WTC11 (cell line): ENCODE measurements at regions not wholly inside any gene's neighbourhood (a gene's known extent, or its start where the extent isn't known, plus 50 kb on each side); places are given as distances from the start of the nearest gene placed in this dataset.

Experiments
- ATAC-seq: fragments of 200-7000 bp; cut with Tn5 transposase; 2 replicates; pipeline ENCODE4 v1.10.0; 2021; ENCODE audit warnings: mild to moderate bottlenecking, moderate library complexity
- CTCF ChIA-PET: fragments of 300-600 bp; sonication (Branson Sonifier 250); formaldehyde crosslinking; loops from one replicate; lab custom pipeline; 2021; ENCODE audit warnings: antibody characterized with exemption; lab: Charles Lee
- POLR2A ChIA-PET: fragments of 350-600 bp; sonication (Branson Sonifier 250); formaldehyde crosslinking; loops from one replicate; lab custom pipeline; 2021; ENCODE audit warnings: antibody characterized with exemption; lab: Charles Lee
- DNase-seq: peaks from one replicate; pipeline ENCODE4 v3.0.0; 2021; ENCODE audit warnings: low spot score
- H3K27ac Mint-ChIP-seq: 2 replicates; pipeline ENCODE4 v1.8.0; 2021; ENCODE audit warnings: mixed read lengths
- H3K27me3 Mint-ChIP-seq: 2 replicates; pipeline ENCODE4 v1.8.0; 2021; ENCODE audit warnings: low read depth, mild to moderate bottlenecking, moderate library complexity, mixed read lengths
- H3K36me3 Mint-ChIP-seq: 2 replicates; pipeline ENCODE4 v1.8.0; 2021; ENCODE audit warnings: mixed read lengths
- H3K4me1 Mint-ChIP-seq: 2 replicates; pipeline ENCODE4 v1.8.0; 2022; ENCODE audit warnings: mixed read lengths
- H3K4me3 Mint-ChIP-seq: 2 replicates; pipeline ENCODE4 v1.8.0; 2021; ENCODE audit warnings: mild to moderate bottlenecking, moderate library complexity, mixed read lengths
- H3K9me3 Mint-ChIP-seq: 2 replicates; pipeline ENCODE4 v1.8.0; 2021; ENCODE audit warnings: mixed read lengths
- FOXP1 ChIP-seq: sonication (generic); formaldehyde crosslinking; IDR thresholded peaks from 2 replicates; pipeline ENCODE4 v1.8.0; 2022; ENCODE audit warnings: missing genetic modification reagents, mild to moderate bottlenecking, moderate library complexity, borderline replicate concordance
- IRF1 ChIP-seq: sonication (generic); formaldehyde crosslinking; IDR thresholded peaks from 2 replicates; pipeline ENCODE4 v1.8.0; 2023; ENCODE audit warnings: missing genetic modification reagents
- NR2C2 ChIP-seq: sonication (generic); formaldehyde crosslinking; IDR thresholded peaks from 2 replicates; pipeline ENCODE4 v1.8.0; 2022; ENCODE audit warnings: mild to moderate bottlenecking, missing genetic modification reagents
- PRDM15 ChIP-seq: sonication (generic); formaldehyde crosslinking; IDR thresholded peaks from 2 replicates; pipeline ENCODE4 v1.8.0; 2022; ENCODE audit warnings: missing genetic modification reagents
- RELA ChIP-seq: sonication (generic); formaldehyde crosslinking; IDR thresholded peaks from 2 replicates; pipeline ENCODE4 v1.8.1; 2022; ENCODE audit warnings: missing genetic modification reagents, mild to moderate bottlenecking, borderline replicate concordance
- ZNF219 ChIP-seq: sonication (generic); formaldehyde crosslinking; IDR thresholded peaks from 2 replicates; pipeline ENCODE4 v1.8.0; 2023; ENCODE audit warnings: missing genetic modification reagents, mild to moderate bottlenecking, borderline replicate concordance
- ZNF423 ChIP-seq: fragments of 250-450 bp; sonication (Bioruptor Pico); IDR thresholded peaks from 2 replicates; pipeline ENCODE4 v2.1.2; 2022; ENCODE audit warnings: mild to moderate bottlenecking, moderate library complexity
- ZNF512 ChIP-seq: sonication (generic); formaldehyde crosslinking; IDR thresholded peaks from 2 replicates; pipeline ENCODE4 v1.8.1; 2022; ENCODE audit warnings: missing genetic modification reagents, borderline replicate concordance
- TF ChIP-seq, protein P1 (sequence below): sonication (generic); formaldehyde crosslinking; IDR thresholded peaks from 2 replicates; pipeline ENCODE4 v1.8.0; 2022; ENCODE audit warnings: mild to moderate bottlenecking, missing genetic modification reagents
- TF ChIP-seq, protein P2 (sequence below): sonication (generic); formaldehyde crosslinking; IDR thresholded peaks from 2 replicates; pipeline ENCODE4 v1.8.1; 2022; ENCODE audit warnings: low read depth, mild to moderate bottlenecking, moderate library complexity, missing genetic modification reagents, borderline replicate concordance
- TF ChIP-seq, protein P3 (sequence below): sonication (generic); formaldehyde crosslinking; IDR thresholded peaks from 2 replicates; pipeline ENCODE4 v1.8.1; 2022; ENCODE audit warnings: low read depth, missing genetic modification reagents, borderline replicate concordance

DNA sequence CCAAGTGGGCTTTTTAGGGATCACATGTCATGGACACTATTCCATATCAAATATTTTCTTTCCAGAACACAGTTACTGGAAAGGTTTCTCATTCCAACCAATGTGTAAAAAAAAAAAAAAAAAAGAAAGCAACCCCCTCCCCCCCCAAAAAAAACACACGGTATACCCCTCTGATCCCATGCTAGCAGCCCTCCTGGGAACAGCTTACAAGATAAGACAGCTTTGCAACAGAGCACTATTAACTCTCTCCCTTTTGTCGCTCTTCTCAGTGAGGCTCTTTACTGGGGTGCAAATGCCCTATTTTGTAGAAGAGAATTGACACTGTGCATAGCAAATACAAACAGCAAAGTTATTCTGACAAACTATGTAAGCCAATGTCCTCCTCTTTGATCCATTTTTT is 161.2 kb downstream of the NTMT2 start:
- Mint-ChIP-seq H3K36me3 (no peaks in the 10 kb centered on the region), H3K4me1 (no peaks in the 10 kb centered on the region), H3K27ac (no peak overlapping the region), H3K4me3 (no peak overlapping the region), H3K27me3 (0 out of 2 replicates have a peak, but pooled peaks cover 4% of the 10 kb centered on the region), H3K9me3 (no peaks in the 10 kb centered on the region)
- ATAC-seq (no peak), DNase-seq (no peak)
- TF ChIP-seq, protein P1, sequence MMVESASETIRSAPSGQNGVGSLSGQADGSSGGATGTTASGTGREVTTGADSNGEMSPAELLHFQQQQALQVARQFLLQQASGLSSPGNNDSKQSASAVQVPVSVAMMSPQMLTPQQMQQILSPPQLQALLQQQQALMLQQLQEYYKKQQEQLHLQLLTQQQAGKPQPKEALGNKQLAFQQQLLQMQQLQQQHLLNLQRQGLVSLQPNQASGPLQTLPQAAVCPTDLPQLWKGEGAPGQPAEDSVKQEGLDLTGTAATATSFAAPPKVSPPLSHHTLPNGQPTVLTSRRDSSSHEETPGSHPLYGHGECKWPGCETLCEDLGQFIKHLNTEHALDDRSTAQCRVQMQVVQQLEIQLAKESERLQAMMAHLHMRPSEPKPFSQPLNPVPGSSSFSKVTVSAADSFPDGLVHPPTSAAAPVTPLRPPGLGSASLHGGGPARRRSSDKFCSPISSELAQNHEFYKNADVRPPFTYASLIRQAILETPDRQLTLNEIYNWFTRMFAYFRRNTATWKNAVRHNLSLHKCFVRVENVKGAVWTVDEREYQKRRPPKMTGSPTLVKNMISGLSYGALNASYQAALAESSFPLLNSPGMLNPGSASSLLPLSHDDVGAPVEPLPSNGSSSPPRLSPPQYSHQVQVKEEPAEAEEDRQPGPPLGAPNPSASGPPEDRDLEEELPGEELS = no peak
- no peak for TF ChIP-seq NR2C2 (CRISPR knock-in tag)
- no peak for TF ChIP-seq PRDM15 (CRISPR knock-in tag)
- ChIA-PET POLR2A (no interaction called here), CTCF (no interaction called here)

DNA sequence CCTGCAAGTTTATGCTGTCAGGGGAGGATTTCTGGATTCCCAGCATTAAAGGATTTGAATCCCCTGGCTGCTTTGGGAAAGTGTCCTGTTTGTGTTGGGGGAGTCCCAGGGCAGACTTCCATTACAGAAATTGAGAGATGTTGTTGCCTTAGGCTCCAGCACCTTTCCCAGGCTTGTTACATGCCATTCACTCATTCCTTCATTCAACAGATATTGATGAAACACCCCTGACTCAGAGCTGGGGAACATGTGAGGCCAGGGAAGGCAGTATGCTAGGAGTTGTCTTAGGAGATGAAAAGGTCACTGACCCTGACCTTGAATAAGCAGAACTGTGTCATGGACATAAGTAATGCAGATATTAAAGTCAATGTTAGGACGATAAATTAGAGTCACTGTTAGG is 161.7 kb downstream of the NTMT2 start:
- Mint-ChIP-seq H3K9me3 (no peaks in the 10 kb centered on the region), H3K27me3 (0 out of 2 replicates have a peak, but pooled peaks cover 4% of the 10 kb centered on the region), H3K27ac (no peak overlapping the region), H3K4me1 (no peaks in the 10 kb centered on the region), H3K4me3 (no peak overlapping the region), H3K36me3 (no peaks in the 10 kb centered on the region)
- ChIA-PET POLR2A (no interaction called here), CTCF (no interaction called here)
- DNase-seq (no peak), ATAC-seq (no peak)
- no peak for TF ChIP-seq RELA (CRISPR knock-in tag)
- no peak for TF ChIP-seq ZNF423 (CRISPR knock-in tag)

GRCh38 chr1:170309389-170310013 is 163.7 kb downstream of the NTMT2 start:
- ChIA-PET CTCF (no interaction called here), POLR2A (no interaction called here)
- H3K4me1 Mint-ChIP-seq = peaks cover under 1% of the 10 kb centered on the region; the same call in 1 of the 2 replicates
- H3K27me3 Mint-ChIP-seq = 0 out of 2 replicates have a peak, but pooled peaks cover 4% of the 10 kb centered on the region
- no peak for DNase-seq
- no peaks in the 10 kb centered on the region for H3K36me3 Mint-ChIP-seq
- no peaks in the 10 kb centered on the region for H3K9me3 Mint-ChIP-seq
- TF ChIP-seq NR2C2 (CRISPR knock-in tag) (no peak), PRDM15 (CRISPR knock-in tag) (no peak), ZNF219 (CRISPR knock-in tag) (no peak), FOXP1 (CRISPR knock-in tag) (no peak), ZNF512 (no peak), IRF1 (CRISPR knock-in tag) (no peak)
- TF ChIP-seq, protein P2, sequence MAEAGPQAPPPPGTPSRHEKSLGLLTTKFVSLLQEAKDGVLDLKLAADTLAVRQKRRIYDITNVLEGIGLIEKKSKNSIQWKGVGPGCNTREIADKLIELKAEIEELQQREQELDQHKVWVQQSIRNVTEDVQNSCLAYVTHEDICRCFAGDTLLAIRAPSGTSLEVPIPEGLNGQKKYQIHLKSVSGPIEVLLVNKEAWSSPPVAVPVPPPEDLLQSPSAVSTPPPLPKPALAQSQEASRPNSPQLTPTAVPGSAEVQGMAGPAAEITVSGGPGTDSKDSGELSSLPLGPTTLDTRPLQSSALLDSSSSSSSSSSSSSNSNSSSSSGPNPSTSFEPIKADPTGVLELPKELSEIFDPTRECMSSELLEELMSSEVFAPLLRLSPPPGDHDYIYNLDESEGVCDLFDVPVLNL = no peak
- TF ChIP-seq, protein P3, sequence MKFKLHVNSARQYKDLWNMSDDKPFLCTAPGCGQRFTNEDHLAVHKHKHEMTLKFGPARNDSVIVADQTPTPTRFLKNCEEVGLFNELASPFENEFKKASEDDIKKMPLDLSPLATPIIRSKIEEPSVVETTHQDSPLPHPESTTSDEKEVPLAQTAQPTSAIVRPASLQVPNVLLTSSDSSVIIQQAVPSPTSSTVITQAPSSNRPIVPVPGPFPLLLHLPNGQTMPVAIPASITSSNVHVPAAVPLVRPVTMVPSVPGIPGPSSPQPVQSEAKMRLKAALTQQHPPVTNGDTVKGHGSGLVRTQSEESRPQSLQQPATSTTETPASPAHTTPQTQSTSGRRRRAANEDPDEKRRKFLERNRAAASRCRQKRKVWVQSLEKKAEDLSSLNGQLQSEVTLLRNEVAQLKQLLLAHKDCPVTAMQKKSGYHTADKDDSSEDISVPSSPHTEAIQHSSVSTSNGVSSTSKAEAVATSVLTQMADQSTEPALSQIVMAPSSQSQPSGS (CRISPR knock-in tag) = no peak
- H3K4me3 Mint-ChIP-seq = no peak overlapping the region
- ATAC-seq = peak; percentile 39
- no peak overlapping the region for H3K27ac Mint-ChIP-seq
